ENCODE measurements at regions not wholly inside any gene's neighbourhood (a gene's known extent, or its start where the extent isn't known, plus 50 kb on each side); places are given as distances from the start of the nearest gene placed in this dataset.

DNA sequence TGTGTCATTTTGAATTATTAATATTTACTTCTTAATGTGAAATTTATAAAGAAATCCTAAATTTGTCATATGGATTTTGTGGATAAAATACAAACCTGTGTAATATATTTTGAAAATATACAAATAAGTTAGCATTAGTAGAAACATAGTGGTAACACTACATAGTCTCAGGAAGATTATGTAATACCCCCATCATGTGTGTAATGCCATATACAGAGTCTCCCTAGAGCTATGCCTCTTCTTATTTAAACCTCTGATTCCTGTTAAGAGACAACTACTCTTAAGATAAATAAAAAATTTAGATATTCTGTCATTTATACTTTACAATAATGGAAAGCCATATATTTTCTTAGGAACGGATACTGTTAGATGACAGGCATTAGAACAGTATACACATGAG is 2012.0 kb upstream of the LRRTM1 start:
- H3K36me3 ChIP-seq (ENCODE audit: insufficient read depth, low read length), result no peaks in the 10 kb centered on the region
- no peak overlapping the region for H3K4me2 ChIP-seq (ENCODE audit: low read depth, low read length, poor library complexity, severe bottlenecking)

DNA sequence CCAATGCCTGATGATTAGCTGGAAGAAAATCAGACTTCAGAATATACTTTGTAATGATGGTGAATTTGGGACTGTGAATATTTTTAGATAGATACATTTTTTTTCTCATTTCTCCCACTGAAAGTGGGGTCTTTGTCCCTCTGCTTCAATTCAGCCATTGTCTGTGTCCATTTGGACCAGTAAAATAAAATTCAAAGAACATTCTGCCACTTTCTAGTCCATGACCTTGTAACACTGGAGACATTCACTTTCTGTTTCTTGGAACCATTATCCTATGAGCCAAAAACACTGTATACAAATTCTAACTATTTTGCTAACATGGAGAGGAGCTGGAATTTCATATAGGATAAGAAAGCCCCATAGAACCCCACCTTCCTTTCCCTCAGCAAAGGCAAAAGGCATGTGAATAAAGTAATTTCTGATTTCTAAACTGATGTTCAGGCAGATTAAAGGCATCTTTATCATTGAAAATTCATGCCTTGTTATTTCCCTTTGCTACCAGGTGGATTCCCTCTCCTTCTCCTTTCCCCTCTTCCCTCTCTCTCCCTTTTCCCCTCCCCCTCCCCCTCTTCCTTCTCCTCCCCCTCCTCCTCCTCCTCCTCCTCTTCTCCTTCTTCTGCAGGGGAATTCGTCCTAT is 2010.4 kb upstream of the LRRTM1 start:
- no peak overlapping the region for H3K4me2 ChIP-seq (ENCODE audit: low read depth, low read length, poor library complexity, severe bottlenecking)
- no peaks in the 10 kb centered on the region for H4K20me1 ChIP-seq (ENCODE audit: insufficient read depth, low read length, poor library complexity, severe bottlenecking)
- no peaks in the 10 kb centered on the region for H3K27me3 ChIP-seq (ENCODE audit: insufficient read depth, low read length, poor library complexity, severe bottlenecking)
- no peaks in the 10 kb centered on the region for H3K36me3 ChIP-seq (ENCODE audit: insufficient read depth, low read length)
- no peak overlapping the region for H3K9ac ChIP-seq (ENCODE audit: low read depth, low read length, poor library complexity, severe bottlenecking)
- no peaks in the 10 kb centered on the region for H3K9me2 ChIP-seq (replicated peaks; ENCODE audit: low read depth, low read length)
- H3K9me3 ChIP-seq (ENCODE audit: insufficient read depth, low read depth, low read length), result no peaks in the 10 kb centered on the region
- no peak overlapping the region for H2AFZ ChIP-seq (ENCODE audit: low read length)
- no peak for TF ChIP-seq EZH2phosphoT487 (IDR thresholded peaks at IDR 0.05; ENCODE audit: borderline replicate concordance)
- TF ChIP-seq, protein P1, sequence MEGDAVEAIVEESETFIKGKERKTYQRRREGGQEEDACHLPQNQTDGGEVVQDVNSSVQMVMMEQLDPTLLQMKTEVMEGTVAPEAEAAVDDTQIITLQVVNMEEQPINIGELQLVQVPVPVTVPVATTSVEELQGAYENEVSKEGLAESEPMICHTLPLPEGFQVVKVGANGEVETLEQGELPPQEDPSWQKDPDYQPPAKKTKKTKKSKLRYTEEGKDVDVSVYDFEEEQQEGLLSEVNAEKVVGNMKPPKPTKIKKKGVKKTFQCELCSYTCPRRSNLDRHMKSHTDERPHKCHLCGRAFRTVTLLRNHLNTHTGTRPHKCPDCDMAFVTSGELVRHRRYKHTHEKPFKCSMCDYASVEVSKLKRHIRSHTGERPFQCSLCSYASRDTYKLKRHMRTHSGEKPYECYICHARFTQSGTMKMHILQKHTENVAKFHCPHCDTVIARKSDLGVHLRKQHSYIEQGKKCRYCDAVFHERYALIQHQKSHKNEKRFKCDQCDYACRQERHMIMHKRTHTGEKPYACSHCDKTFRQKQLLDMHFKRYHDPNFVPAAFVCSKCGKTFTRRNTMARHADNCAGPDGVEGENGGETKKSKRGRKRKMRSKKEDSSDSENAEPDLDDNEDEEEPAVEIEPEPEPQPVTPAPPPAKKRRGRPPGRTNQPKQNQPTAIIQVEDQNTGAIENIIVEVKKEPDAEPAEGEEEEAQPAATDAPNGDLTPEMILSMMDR (conservative IDR thresholded peaks at IDR 0.05; ENCODE audit: low read length), result no peak
- H3K4me1 ChIP-seq (ENCODE audit: insufficient read depth, low read length, poor library complexity, severe bottlenecking), result no peaks in the 10 kb centered on the region
- no peaks in the 10 kb centered on the region for H3K79me2 ChIP-seq (ENCODE audit: insufficient read depth, low read length)
- no peaks in the 10 kb centered on the region for H3F3A ChIP-seq (ENCODE audit: low read depth)
- H3K4me3 ChIP-seq (ENCODE audit: low read length, poor library complexity, severe bottlenecking), result no peak overlapping the region

More for the DNA sequence above, 2012.0 kb upstream of the LRRTM1 start:
- no peak overlapping the region for H3K4me3 ChIP-seq (ENCODE audit: low read length, poor library complexity, severe bottlenecking)
- H3K79me2 ChIP-seq (ENCODE audit: insufficient read depth, low read length), result no peaks in the 10 kb centered on the region
- H3K27me3 ChIP-seq (ENCODE audit: insufficient read depth, low read length, poor library complexity, severe bottlenecking), result no peaks in the 10 kb centered on the region
- TF ChIP-seq, protein P1 (conservative IDR thresholded peaks at IDR 0.05; ENCODE audit: low read length), result no peak
- TF ChIP-seq EZH2phosphoT487 (IDR thresholded peaks at IDR 0.05; ENCODE audit: borderline replicate concordance), result no peak
- H3F3A ChIP-seq (ENCODE audit: low read depth), result no peaks in the 10 kb centered on the region
- no peaks in the 10 kb centered on the region for H3K4me1 ChIP-seq (ENCODE audit: insufficient read depth, low read length, poor library complexity, severe bottlenecking)
- no peaks in the 10 kb centered on the region for H3K9me3 ChIP-seq (ENCODE audit: insufficient read depth, low read depth, low read length)
- H4K20me1 ChIP-seq (ENCODE audit: insufficient read depth, low read length, poor library complexity, severe bottlenecking), result no peaks in the 10 kb centered on the region
- no peak overlapping the region for H3K9ac ChIP-seq (ENCODE audit: low read depth, low read length, poor library complexity, severe bottlenecking)
- H3K9me2 ChIP-seq (replicated peaks; ENCODE audit: low read depth, low read length), result no peaks in the 10 kb centered on the region
- H2AFZ ChIP-seq (ENCODE audit: low read length), result no peak overlapping the region

DNA sequence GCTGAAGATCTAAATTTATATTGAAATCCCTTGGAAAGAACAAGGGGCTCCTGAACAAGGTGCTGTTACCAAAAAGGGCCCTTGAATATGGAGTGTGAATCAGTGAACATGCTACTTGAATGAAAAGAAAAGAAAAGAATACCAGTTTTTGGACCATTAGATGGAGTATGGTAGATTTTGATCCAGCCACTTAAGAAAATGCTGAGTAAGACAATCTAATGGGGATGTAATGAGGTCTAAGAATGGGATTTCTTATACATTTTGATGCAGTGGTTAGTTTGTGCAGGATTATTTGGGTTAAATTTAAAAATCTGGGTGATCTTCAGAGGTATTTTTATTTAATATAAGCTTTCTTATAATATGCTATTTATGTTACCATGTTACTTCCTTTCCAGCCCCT is 2003.0 kb upstream of the LRRTM1 start:
- Histone ChIP-seq H3K36me3 (ENCODE audit: insufficient read depth, low read length) (no peaks in the 10 kb centered on the region), H3K4me3 (ENCODE audit: low read length, poor library complexity, severe bottlenecking) (no peak overlapping the region), H3K9ac (ENCODE audit: low read depth, low read length, poor library complexity, severe bottlenecking) (no peak overlapping the region), H3F3A (ENCODE audit: low read depth) (no peaks in the 10 kb centered on the region), H3K9me3 (ENCODE audit: insufficient read depth, low read depth, low read length) (no peaks in the 10 kb centered on the region), H3K79me2 (ENCODE audit: insufficient read depth, low read length) (no peaks in the 10 kb centered on the region), H3K9me2 (replicated peaks; ENCODE audit: low read depth, low read length) (no peaks in the 10 kb centered on the region), H3K4me1 (ENCODE audit: insufficient read depth, low read length, poor library complexity, severe bottlenecking) (no peaks in the 10 kb centered on the region), H4K20me1 (ENCODE audit: insufficient read depth, low read length, poor library complexity, severe bottlenecking) (no peaks in the 10 kb centered on the region), H2AFZ (ENCODE audit: low read length) (no peak overlapping the region), H3K27me3 (ENCODE audit: insufficient read depth, low read length, poor library complexity, severe bottlenecking) (no peaks in the 10 kb centered on the region), H3K4me2 (ENCODE audit: low read depth, low read length, poor library complexity, severe bottlenecking) (no peak overlapping the region)
- no peak for TF ChIP-seq EZH2phosphoT487 (IDR thresholded peaks at IDR 0.05; ENCODE audit: borderline replicate concordance)
- TF ChIP-seq, protein P1 (conservative IDR thresholded peaks at IDR 0.05; ENCODE audit: low read length), result no peak

Data from Loucy (cell line).